Skeletal muscle cell (primary cell): ENCODE measurements at regions not wholly inside any gene's neighbourhood (a gene's known extent, or its start where the extent isn't known, plus 50 kb on each side); places are given as distances from the start of the nearest gene placed in this dataset.

Source experiments
- DNase-seq: peaks from one replicate; pipeline ENCODE4 v3.0.0-alpha.2; 2010; ENCODE audit warnings: low read depth
- H3K4me3 ChIP-seq: 2 replicates; pipeline ENCODE4 v1.5.1; 2011; ENCODE audit warnings: low read depth, mild to moderate bottlenecking, control low read depth, low read length, moderate library complexity

- H3K4me3 ChIP-seq, result no peak overlapping the region
- no peak for DNase-seq
Observed at GRCh38 chr22:48707763-48708557, 1119.7 kb downstream of the BRD1 start.

- H3K4me3 ChIP-seq, result no peak overlapping the region
- no peak for DNase-seq
Observed at GRCh38 chr22:48706934-48707762, 1120.5 kb downstream of the BRD1 start.

GRCh38 chr22:48705917-48706605, 1121.6 kb downstream of the BRD1 start:
- no peak overlapping the region for H3K4me3 ChIP-seq
- DNase-seq, result no peak

GRCh38 chr22:48705159-48705916, 1122.3 kb downstream of the BRD1 start:
- no peak for DNase-seq
- H3K4me3 ChIP-seq, result no peak overlapping the region

GRCh38 chr22:48704335-48704734, 1123.3 kb downstream of the BRD1 start:
- DNase-seq, result no peak
- no peak overlapping the region for H3K4me3 ChIP-seq

GRCh38 chr22:48703265-48703941, 1124.3 kb downstream of the BRD1 start:
- no peak overlapping the region for H3K4me3 ChIP-seq
- DNase-seq, result no peak

GRCh38 chr22:48702573-48703264, 1125.0 kb downstream of the BRD1 start:
- H3K4me3 ChIP-seq, result no peak overlapping the region
- no peak for DNase-seq

- no peak for DNase-seq
- H3K4me3 ChIP-seq, result no peak overlapping the region
Observed at GRCh38 chr22:48701296-48702030, 1126.2 kb downstream of the BRD1 start.

GRCh38 chr22:48700566-48701295, 1126.9 kb downstream of the BRD1 start:
- H3K4me3 ChIP-seq, result no peak overlapping the region
- DNase-seq, result no peak

- DNase-seq, result no peak
- H3K4me3 ChIP-seq, result no peak overlapping the region
Observed at GRCh38 chr22:48700180-48700565, 1127.5 kb downstream of the BRD1 start.

- H3K4me3 ChIP-seq, result no peak overlapping the region
- no peak for DNase-seq
Observed at GRCh38 chr22:48699511-48699910, 1128.2 kb downstream of the BRD1 start.

GRCh38 chr22:48698618-48699017, 1129.1 kb downstream of the BRD1 start:
- no peak for DNase-seq

GRCh38 chr22:48697694-48698276, 1129.9 kb downstream of the BRD1 start:
- H3K4me3 ChIP-seq, result no peak overlapping the region

More at GRCh38 chr22:48698618-48699017, 1129.1 kb downstream of the BRD1 start:
- no peak overlapping the region for H3K4me3 ChIP-seq

GRCh38 chr22:48697223-48697622, 1130.5 kb downstream of the BRD1 start:
- H3K4me3 ChIP-seq, result no peak overlapping the region
- no peak for DNase-seq

More at GRCh38 chr22:48697694-48698276, 1129.9 kb downstream of the BRD1 start:
- no peak for DNase-seq

- DNase-seq, result no peak
Observed at GRCh38 chr22:48696371-48696770, 1131.3 kb downstream of the BRD1 start.

GRCh38 chr22:48695731-48696305, 1131.9 kb downstream of the BRD1 start:
- DNase-seq, result no peak

More at GRCh38 chr22:48696371-48696770, 1131.3 kb downstream of the BRD1 start:
- no peak overlapping the region for H3K4me3 ChIP-seq

More at GRCh38 chr22:48695731-48696305, 1131.9 kb downstream of the BRD1 start:
- no peak overlapping the region for H3K4me3 ChIP-seq
